ENCODE measurements at regions not wholly inside any gene's neighbourhood (a gene's known extent, or its start where the extent isn't known, plus 50 kb on each side); places are given as distances from the start of the nearest gene placed in this dataset.

GRCh38 chr10:128549101-128549608 lies 422.9 kb upstream of the MKI67 start:
- in situ Hi-C loops (cut with MboI; ENCODE audit: low sequenced_read_pairs, unreplicated experiment): loop anchor here (25.0 kb wide), 1 partner anchor 287 kb away; no protein-coding TSS in a partner anchor
- DNase-seq (ENCODE audit: low spot score): no peak
- no peak for TF ChIP-seq CTCF (IDR thresholded peaks at IDR 0.05; ENCODE audit: borderline replicate concordance, control extremely low read depth, extremely low read depth, insufficient read depth, missing control alignments)

- DNase-seq (ENCODE audit: low spot score): no peak
- TF ChIP-seq CTCF (IDR thresholded peaks at IDR 0.05; ENCODE audit: borderline replicate concordance, control extremely low read depth, extremely low read depth, insufficient read depth, missing control alignments): no peak
- in situ Hi-C loops (cut with MboI; ENCODE audit: low sequenced_read_pairs, unreplicated experiment): no loop called here
Measured at GRCh38 chr10:128550045-128550444, 423.8 kb upstream of the MKI67 start.

- no peak for DNase-seq (ENCODE audit: low spot score)
- in situ Hi-C loops (cut with MboI; ENCODE audit: low sequenced_read_pairs, unreplicated experiment): no loop called here
Measured at GRCh38 chr10:128551475-128551874, 425.3 kb upstream of the MKI67 start.

DNA sequence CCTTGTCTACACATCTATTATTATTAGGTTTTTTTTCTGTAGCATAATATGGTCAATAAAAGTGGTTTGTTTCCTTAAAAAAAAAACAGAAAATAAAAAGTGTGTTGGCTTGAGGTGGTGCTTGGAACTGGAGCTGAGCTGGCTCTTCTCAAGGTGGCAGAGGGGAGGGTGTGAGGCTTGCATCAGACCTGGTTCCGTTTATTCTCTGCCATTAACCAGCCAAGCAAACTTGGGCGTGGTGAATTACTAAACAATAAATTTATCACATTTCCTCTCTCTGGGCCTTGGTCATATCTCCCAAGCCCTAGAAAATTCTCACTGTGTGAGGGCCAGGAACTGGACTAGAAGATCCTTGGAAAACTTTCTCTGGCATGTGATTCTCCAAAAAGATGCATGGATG lies 427.5 kb upstream of the MKI67 start:
- DNase-seq (ENCODE audit: low spot score): no peak
- in situ Hi-C loops (cut with MboI; ENCODE audit: low sequenced_read_pairs, unreplicated experiment): no loop called here
- TF ChIP-seq CTCF (IDR thresholded peaks at IDR 0.05; ENCODE audit: borderline replicate concordance, control extremely low read depth, extremely low read depth, insufficient read depth, missing control alignments): no peak

More at GRCh38 chr10:128551475-128551874, 425.3 kb upstream of the MKI67 start:
- no peak for TF ChIP-seq CTCF (IDR thresholded peaks at IDR 0.05; ENCODE audit: borderline replicate concordance, control extremely low read depth, extremely low read depth, insufficient read depth, missing control alignments)

- in situ Hi-C loops (cut with MboI; ENCODE audit: low sequenced_read_pairs, unreplicated experiment): no loop called here
- DNase-seq (ENCODE audit: low spot score): no peak
- TF ChIP-seq CTCF (IDR thresholded peaks at IDR 0.05; ENCODE audit: borderline replicate concordance, control extremely low read depth, extremely low read depth, insufficient read depth, missing control alignments): no peak
Measured at GRCh38 chr10:128556182-128557110, 430.2 kb upstream of the MKI67 start.

GRCh38 chr10:128557149-128557710 lies 431.0 kb upstream of the MKI67 start:
- TF ChIP-seq CTCF (IDR thresholded peaks at IDR 0.05; ENCODE audit: borderline replicate concordance, control extremely low read depth, extremely low read depth, insufficient read depth, missing control alignments): no peak
- no peak for DNase-seq (ENCODE audit: low spot score)
- in situ Hi-C loops (cut with MboI; ENCODE audit: low sequenced_read_pairs, unreplicated experiment): no loop called here
